GM21825 (cell line): ENCODE measurements at regions not wholly inside any gene's neighbourhood (a gene's known extent, or its start where the extent isn't known, plus 50 kb on each side); places are given as distances from the start of the nearest gene placed in this dataset.

Experiments used
- ATAC-seq: cut with Tn5 transposase; IDR thresholded peaks from one replicate; pipeline ENCODE4 v1.9.1; 2021; ENCODE audit warnings: mild to moderate bottlenecking, moderate library complexity; ENCODE audit not compliant: unreplicated experiment

DNA sequence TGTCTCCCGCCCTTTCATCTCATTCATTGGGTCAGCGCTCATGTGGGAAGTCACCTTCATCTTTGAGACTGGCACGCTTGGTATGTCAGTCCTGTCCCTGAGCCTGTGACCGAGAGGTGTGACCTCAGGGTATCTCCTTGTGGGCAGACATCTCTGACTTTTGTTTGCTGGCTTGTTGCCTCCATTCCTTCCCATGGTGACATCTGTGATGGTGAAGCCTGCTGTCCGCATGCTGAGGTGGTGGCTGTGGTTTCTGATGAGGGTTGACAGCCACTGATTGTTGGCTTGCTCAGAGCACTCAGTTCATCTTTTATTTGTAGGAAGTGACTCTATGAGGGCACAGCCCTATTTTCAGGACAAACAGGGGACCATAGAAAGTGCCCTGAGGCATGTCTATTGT, 139.2 kb downstream of the SLC4A3 start:
- no peak for ATAC-seq

DNA sequence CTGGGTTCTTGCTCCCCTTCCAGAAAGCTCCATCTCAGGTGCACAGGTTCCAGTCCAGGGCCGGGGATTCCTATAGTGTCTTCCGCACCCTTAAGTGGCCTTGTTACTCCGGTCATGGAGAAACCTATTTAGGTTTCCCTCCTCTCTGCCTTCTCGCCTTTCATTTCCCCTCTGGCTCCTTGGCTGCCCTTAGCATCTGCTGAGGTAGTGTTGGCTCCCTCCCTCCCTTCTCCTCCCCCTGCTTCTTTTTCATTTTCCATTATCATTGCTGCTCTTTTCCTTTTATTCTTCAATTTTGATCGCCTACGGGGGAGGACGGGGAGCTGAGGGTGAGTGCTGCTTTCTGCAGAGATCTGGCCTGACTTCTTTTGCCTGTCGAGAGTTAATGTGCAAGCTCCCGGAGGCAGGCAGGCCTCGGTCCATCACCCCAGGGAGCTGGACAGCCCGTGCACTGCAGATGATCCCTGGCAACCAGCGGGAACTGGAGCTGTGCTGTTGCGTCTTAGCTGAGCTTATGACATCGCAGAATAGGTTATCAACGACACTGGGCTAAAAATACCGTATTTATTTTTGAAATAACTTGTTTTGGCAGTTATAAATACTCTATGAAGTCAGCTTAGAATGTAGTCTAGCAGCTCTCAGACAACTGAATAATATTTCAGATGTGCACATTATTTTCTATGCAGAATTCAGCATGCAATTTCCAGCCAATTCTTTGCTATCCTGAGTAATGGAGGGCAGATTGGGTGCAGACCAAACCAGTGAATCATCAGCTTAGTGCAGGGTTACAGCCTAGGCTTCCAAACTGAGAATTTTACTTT, 141.9 kb downstream of the SLC4A3 start:
- no peak for ATAC-seq

DNA sequence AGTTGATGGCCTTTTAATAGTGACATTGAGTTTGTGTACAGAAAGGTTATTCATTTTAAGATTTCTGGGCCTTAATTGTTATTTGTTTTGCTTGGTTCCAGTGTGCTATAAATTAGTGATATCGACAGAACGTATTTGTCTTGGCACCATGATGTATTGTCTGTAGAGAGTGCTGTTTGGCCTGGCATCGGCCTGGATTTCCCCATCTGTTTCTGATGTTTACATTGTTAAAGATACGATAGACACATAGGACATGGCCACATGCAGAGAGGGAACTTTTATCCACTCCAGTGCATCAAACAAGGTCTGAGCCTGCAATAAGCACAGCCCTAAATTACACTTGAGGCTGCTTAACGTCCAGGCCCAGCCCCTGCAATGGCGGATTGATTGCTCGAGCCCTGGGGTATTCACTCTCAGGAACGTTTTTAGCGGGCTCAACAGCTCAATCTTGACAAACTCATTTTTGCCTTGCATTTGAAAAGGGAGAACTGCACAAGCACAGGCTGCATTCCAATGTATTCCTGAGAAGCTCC, 144.7 kb downstream of the SLC4A3 start:
- ATAC-seq = no peak

DNA sequence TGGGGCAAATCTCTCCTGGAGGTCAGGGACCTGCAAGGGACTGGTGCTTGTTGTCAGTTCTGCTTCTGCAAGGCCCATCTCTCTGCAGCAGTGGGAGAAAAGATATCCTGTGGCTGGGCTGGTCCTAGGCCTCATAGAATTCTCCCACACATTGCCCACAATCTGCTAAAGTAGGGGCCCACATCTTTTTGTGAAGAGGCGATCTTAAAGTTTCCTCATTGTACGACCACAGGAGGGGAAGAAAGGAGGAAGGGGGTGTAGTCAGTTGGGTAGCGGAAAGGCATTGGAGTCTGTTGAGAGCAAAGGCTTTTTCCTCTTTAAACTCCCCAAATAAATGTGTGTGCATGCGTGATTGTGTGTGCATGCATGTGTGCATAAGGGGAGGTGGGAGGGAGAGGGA, 145.3 kb downstream of the SLC4A3 start:
- ATAC-seq = no peak

DNA sequence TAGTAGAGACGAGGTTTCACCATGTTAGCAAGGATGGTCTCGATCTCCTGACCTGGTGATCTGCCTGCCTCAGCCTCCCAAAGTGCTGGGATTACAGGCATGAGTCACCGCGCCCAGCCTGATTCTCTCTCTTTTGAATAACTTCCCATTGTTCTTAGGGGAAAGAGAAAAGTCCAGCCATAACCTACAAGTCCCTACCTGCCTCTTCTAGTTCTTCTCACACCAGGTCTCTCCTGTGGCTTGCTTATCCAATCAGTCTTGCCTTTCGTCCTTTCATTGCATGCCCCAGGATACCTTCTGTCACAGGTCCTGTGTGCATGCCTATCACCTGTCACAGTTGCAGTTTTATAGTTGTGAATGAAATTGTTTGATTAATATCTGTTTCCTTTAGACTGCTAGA, 148.1 kb downstream of the SLC4A3 start:
- no peak for ATAC-seq

DNA sequence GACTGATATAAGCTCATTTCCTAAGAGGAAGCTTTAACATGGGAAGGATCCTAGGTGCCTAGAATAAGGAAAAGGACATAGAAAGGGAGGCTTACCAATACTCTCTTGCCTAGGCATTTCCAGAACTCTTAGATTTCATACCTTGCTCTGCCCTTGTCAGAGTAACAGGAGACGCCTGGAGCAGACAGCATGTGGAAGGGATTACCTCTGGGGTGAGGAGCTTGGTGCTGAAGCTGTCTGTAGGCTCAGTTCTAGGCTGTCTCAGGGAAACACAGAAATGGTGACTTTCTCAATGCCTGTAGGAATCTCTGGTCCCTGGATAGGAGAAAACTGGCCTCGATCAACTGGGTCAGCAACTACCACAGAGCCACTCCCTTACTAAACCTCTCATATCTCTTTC, 150.0 kb downstream of the SLC4A3 start:
- ATAC-seq = no peak

DNA sequence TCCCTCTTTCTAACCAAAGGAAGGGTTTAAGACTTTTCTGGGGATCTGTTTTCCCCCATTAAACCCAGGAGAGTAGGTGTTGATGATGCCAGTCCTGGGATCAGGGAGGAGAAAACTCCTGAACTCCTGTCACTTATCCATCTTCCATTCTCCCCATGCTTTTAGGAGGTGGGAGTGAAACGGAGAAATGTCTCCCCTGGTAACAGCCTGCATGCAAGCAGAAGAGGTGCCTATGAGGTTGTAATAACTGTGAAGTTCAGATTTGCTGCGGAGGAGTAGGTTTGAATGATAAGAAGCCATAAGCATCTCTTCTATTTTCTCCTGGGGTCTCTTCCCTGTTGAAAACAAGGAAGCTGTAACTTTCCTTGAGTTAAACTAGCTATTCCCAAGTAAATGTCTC, 150.8 kb downstream of the SLC4A3 start:
- ATAC-seq = no peak

DNA sequence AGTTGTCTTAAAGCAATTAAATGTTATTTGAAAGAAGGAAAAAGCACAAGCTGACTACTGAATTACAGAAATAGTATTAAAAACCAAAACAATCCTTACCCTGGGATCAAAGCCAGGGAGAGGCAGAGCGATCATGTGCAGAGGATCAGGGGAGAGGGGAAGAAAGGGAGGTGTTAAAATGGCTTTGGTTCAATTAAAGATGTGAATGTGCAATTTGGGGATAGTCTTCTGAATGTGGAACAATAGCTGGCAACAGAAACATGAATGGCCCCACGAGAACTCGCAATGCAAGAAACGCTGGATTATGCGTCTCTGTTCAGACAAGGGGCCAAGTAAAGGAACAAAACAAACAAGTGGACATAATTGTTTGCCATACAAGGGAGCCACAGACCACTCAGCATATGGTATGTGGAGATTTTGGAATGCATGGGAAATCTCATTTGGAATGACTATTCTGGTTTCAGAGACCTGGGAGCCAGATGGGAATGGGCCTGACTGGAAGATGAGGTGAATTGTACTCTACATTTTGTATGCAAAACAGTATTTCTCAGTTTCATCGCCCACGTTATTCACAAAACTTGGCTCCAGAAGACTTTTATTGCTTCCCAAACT, 155.4 kb downstream of the SLC4A3 start:
- no peak for ATAC-seq

DNA sequence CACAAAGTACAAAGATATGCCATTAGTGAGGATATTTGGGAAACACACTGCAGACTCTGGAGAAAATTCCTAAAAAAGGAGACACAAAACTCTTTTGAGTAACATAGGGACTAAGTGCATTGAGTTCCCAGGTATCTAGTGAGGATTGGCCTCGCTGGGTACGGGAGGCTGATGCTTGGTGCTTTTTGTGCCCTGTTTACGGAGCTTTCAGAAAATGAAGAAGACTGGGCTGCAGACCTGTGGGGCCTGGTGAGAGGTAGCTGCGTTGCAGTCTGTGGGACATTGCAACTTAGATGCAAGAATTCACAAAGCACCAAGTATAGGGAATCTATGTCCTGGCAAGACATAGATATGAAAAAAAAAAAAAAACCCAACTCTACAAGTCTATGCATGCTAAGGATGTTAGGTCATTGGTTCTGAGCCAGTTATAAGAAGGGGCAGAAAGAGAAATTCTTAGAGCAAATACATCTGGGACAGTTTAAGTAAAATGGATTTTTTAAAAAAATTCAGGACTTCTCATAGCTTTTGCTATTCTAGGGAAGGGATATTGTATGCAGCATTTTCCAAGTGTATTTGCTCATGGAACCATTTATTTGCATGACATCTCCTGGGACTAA, 156.0 kb downstream of the SLC4A3 start:
- no peak for ATAC-seq

DNA sequence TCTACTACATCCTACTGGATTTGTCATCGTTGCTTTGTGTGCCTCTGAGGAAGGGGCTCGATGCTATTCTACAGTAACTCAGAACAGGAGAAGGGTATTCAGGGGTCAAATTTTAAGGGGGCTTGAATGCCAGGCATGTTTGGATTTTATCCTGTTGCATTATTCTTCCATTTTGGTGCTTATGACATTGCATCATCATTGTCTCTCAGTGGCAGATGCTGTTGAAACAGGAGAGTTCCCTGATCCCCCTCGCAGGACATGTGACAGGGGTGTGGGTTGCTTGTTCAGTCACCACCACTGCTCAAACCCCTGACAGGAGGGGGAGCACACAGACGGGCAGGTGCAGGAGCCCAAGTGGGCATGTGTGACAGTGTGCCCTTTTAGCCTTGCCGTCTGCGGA, 156.7 kb downstream of the SLC4A3 start:
- ATAC-seq = no peak

DNA sequence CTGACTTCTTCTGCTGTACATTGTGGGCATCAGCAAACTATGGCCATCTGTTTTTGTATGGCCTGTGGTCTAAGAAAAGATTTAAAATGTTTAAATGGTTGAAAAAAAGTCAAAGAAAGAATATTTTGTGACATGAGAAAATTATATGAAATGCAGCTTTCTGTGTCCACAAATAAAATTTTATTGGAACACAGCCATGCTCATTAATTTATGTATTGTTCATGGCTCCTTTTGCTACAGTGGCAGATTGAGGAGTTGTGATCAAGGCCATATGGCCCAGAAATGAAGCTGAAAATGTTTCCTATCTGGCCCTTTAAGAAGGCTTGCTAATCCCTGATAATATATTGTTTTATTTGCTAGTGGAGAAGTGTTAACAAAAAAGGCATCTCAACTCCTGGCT, 162.0 kb downstream of the SLC4A3 start:
- ATAC-seq = no peak

DNA sequence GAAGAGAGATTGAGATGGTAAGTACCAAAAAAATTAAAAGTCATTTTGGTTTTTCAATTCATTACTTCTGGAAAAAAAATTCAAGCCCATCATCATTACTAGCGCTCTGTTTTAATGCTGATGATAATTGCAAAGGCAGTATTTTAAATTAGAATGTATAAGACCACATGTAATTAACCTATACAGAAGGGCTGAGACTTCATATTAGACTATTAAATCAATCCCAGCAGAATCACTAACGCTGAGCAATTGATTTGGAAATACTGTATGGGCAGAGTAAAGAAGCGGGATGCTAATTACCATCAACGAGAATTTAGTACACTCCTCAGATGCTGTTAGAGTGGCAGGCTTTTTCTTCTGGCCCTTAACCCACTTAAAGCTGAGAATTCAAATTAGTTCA, 165.0 kb downstream of the SLC4A3 start:
- ATAC-seq = no peak

DNA sequence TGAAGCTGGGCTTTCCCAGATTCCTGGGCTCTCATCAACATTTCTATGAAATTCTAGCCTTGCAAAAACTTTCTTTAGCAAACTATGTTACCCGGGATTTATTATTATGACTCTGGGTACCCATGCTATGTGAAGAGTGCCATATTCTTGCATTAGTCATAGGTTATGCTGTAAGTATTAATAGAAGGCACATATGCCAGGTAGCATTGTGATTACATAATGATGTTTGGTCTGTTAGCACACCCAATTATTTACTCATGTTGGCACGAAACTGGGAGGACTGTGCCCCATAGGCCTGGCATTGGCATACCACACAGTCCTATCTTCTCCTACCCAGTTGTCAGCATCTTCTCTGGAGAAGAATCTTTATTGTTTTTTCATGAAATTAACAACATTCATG, 171.0 kb downstream of the SLC4A3 start:
- no peak for ATAC-seq

DNA sequence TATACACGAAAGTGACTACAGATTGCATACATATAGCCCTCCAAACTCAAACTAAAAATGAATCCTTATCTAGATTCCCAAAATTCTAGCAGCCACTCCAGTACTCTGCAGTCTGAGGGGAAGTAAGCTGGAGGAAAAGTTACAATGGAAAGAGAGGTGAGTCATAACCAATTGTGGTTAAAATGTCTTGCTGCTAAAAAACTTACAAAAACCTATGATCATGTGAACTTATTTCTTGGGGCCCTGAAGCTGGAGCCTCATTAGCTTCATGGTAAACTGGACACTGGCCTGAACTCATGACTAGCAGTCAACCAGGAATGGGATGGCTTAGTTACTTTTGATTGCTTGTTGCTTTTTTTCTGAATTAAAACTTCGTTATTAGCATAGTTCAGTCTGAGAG, 175.9 kb downstream of the SLC4A3 start:
- ATAC-seq = no peak

DNA sequence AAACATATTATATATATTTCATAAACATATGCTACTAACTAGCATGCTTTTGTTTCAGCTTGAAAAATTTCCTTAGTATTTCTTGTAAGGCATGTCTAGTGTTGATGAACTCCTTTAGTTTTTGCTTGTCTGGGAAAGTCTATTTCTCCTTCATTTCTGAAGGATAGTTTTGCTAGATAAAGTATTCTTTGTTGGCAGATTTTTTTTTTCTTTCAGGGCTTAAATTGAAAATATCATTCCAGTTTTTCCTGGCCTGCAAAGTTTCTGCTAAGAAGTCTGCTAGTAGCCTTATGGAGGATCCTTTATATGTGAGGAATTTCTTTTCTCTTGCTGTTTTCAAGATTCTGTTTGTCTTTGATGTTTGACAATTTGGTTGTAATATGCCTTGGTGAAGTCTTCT, 183.5 kb downstream of the SLC4A3 start:
- ATAC-seq = no peak

DNA sequence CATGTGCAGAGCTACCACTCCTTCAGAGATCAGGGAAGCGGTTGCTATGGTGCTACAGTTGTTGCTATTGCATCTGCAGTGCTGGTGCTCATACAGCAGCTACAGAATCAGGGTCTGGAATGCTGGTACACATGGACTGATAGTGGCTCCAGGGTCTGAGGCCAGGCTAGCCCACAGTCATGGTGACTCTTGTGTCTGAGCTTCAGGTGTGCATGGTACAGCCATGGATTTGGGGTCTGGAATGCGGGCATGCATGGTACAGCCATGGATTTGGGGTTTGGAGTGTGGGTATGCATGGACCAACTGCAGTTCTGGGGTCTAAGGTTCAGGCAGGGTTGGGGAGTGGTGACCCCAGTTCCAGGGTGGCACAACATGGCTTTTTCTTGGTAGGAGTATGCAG, 185.2 kb downstream of the SLC4A3 start:
- no peak for ATAC-seq

DNA sequence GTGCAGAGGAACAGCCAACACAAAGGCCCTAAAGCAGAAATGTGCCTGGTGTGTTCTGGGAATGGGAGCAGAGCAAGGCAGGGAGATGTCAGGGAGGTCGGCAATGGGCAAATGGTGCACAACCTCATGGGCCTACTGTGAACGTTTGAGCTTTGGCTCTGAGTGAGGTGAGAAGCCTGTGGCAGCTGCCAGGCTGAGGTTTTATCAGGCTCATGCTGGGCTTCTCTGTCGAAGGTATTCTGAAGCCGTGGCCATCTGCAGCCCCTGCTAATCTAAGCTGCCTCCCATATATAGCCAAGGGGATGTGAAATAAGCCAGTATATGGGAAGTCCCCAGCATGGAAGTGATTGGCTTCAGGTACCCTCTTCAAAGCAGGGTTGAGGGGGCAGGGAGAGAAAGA, 193.3 kb downstream of the SLC4A3 start:
- ATAC-seq = no peak

DNA sequence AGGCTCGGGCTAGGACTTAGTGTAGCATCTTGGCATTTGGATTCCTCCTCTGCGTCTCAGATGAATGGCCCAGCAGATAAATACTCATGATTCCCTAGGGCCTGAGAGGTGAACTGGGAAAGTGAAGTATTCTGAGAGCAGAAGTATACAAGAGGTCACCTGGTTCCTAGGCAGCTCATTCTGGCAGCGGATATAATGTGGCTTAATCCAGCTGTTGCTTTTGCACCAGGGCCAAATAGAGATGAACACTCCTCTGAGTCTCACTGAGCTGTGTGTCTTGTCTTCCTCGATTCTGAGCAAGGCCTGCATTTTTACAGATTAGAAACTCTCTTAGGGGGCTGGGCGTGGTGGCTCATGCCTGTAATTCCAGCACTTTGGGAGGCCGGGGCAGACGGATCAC, 196.1 kb downstream of the SLC4A3 start:
- no peak for ATAC-seq

DNA sequence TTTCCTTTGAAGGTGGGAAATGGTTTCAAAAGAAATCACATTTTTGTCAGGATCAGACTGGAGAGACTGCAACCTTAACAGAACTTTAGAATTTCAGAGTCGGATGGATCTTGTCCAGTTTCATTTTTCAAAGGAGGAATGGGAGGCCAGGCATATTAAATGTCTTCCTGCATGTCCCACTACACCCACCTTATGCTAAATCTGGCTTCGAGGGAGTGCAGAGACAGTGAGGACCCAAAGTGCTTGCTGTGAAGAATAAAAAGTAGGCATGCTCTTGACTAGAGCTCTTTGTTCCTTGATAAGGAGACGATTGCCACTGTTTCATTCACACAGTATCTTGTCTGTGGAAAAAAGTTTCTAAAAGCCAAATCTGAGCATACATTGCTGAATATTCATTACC, 197.6 kb downstream of the SLC4A3 start:
- ATAC-seq = no peak

DNA sequence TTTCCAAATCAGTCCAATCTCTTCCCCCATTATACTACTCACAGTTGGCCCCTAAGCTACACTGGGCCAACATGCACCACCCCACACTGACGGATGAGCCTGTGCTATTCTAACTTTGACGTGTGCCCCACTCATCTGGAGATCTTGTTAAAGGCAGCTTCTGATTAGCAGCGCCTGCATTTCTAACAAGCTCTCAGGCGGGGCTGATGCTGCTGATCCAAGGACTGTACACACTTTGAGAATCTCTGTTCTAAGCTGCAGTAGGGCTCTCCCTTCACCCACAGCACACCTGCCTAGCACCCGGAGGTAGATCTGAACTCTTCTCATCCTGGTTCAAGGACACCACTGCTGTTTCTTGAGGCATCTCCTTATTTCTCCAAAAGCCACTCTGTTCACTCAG, 200.7 kb downstream of the SLC4A3 start:
- ATAC-seq = no peak

DNA sequence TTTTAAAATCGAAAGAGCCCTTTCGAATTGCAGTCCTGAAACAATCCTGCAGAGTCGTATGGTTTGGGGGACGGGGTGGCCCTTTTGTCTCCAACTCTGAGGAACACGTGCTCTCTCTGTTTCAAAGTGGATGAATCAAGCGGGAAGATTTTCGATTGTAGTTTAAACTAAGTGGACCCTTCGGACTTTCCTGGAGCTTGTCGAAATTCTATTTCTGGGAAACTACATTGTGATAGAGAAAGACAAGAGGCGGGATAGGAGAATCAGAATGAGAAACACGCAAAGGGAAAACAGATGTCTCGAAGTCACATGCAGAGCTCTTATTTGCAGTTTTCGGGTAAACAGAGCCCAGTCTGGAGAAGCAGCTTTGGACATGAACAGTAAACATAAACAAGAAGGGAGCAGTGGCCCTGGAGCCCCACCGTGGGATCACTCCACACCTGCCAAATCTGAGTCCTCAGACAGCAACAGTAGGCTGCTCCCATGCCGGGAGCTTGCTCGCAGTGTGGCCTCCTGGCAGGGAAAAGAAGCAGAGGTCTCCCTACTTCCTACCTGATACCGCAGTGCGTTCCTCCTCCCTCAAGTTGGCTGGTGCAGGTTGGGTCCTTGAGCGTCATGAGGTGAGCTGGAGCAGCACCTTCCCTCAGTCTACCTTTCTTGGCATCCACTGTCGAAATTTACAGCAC, 202.4 kb downstream of the SLC4A3 start:
- no peak for ATAC-seq

DNA sequence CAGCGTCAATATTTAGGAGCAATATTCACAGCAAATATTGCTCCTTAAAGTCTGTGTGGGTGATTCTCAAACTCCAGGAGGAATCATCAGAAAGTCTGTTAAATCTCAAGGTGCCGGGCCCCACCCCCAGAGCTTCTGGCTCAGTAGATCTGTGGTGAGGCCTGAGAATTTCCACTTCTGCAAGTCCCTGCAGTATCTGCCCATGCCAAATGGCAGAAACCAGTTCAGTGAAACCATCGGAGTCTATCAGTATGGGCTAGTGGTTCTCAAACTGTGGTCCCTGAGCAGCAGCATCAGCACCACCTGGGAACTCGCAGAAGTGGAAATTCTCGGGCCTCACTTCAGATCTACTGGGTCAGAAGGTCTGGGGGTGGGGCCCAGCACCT, 202.9 kb downstream of the SLC4A3 start:
- no peak for ATAC-seq
